ENCODE measurements at regions not wholly inside any gene's neighbourhood (a gene's known extent, or its start where the extent isn't known, plus 50 kb on each side); places are given as distances from the start of the nearest gene placed in this dataset.

DNA sequence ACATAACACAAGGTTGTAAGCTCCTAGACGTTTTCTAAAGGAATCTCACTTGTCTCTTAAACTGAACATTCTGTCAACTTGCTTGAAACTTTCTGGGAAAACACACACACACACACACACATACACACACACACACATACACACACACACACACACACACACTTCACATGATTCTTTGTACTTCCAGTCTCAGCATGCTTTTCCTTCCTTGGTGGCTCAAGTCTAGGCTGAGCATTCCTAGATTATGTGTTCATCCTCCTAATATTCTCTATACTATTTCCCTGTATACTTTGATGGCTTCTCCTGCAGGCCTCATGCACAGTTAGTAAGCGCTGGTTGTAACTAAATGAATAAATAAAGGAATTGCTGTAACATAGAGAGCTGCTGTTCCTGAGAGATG, 372.1 kb downstream of the PTPRC start:
- no peaks in the 10 kb centered on the region for H4K20me1 ChIP-seq (ENCODE audit: insufficient read depth)
- TF ChIP-seq, protein P1, sequence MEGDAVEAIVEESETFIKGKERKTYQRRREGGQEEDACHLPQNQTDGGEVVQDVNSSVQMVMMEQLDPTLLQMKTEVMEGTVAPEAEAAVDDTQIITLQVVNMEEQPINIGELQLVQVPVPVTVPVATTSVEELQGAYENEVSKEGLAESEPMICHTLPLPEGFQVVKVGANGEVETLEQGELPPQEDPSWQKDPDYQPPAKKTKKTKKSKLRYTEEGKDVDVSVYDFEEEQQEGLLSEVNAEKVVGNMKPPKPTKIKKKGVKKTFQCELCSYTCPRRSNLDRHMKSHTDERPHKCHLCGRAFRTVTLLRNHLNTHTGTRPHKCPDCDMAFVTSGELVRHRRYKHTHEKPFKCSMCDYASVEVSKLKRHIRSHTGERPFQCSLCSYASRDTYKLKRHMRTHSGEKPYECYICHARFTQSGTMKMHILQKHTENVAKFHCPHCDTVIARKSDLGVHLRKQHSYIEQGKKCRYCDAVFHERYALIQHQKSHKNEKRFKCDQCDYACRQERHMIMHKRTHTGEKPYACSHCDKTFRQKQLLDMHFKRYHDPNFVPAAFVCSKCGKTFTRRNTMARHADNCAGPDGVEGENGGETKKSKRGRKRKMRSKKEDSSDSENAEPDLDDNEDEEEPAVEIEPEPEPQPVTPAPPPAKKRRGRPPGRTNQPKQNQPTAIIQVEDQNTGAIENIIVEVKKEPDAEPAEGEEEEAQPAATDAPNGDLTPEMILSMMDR (conservative IDR thresholded peaks at IDR 0.05; ENCODE audit: low read depth, low read length) = no peak
- no peak overlapping the region for H2AFZ ChIP-seq (ENCODE audit: low read depth)
- no peak overlapping the region for H3K4me3 ChIP-seq (IDR thresholded peaks at IDR 0.05; ENCODE audit: insufficient read depth, low read depth, low read length)
- no peak overlapping the region for H3K4me2 ChIP-seq
- no peaks in the 10 kb centered on the region for H3K79me2 ChIP-seq (ENCODE audit: insufficient read depth, low read depth)
- H3K4me1 ChIP-seq (ENCODE audit: low read depth, poor library complexity, severe bottlenecking) = peaks cover 25% of the 10 kb centered on the region
- no peaks in the 10 kb centered on the region for H3K27me3 ChIP-seq (ENCODE audit: insufficient read depth, low read depth)
- no peaks in the 10 kb centered on the region for H3K36me3 ChIP-seq (ENCODE audit: insufficient read depth)
- no peak overlapping the region for H3K27ac ChIP-seq
- H3K9ac ChIP-seq = no peak overlapping the region

GRCh38 chr1:199015799-199016198, 377.0 kb downstream of the PTPRC start:
- H2AFZ ChIP-seq (ENCODE audit: low read depth) = no peak overlapping the region
- H3K4me3 ChIP-seq (IDR thresholded peaks at IDR 0.05; ENCODE audit: insufficient read depth, low read depth, low read length) = no peak overlapping the region
- no peaks in the 10 kb centered on the region for H3K79me2 ChIP-seq (ENCODE audit: insufficient read depth, low read depth)
- H3K36me3 ChIP-seq (ENCODE audit: insufficient read depth) = no peaks in the 10 kb centered on the region
- TF ChIP-seq, protein P1 (conservative IDR thresholded peaks at IDR 0.05; ENCODE audit: low read depth, low read length) = no peak
- H3K4me2 ChIP-seq = no peak overlapping the region
- H3K27me3 ChIP-seq (ENCODE audit: insufficient read depth, low read depth) = no peaks in the 10 kb centered on the region
- no peaks in the 10 kb centered on the region for H3K4me1 ChIP-seq (ENCODE audit: low read depth, poor library complexity, severe bottlenecking)
- no peak overlapping the region for H3K27ac ChIP-seq
- no peak overlapping the region for H3K9ac ChIP-seq
- H4K20me1 ChIP-seq (ENCODE audit: insufficient read depth) = no peaks in the 10 kb centered on the region

- no peak overlapping the region for H3K4me2 ChIP-seq
- no peaks in the 10 kb centered on the region for H3K36me3 ChIP-seq (ENCODE audit: insufficient read depth)
- no peak overlapping the region for H3K4me3 ChIP-seq (IDR thresholded peaks at IDR 0.05; ENCODE audit: insufficient read depth, low read depth, low read length)
- no peaks in the 10 kb centered on the region for H3K79me2 ChIP-seq (ENCODE audit: insufficient read depth, low read depth)
- TF ChIP-seq, protein P1 (conservative IDR thresholded peaks at IDR 0.05; ENCODE audit: low read depth, low read length) = no peak
- no peak overlapping the region for H2AFZ ChIP-seq (ENCODE audit: low read depth)
- H3K27ac ChIP-seq = no peak overlapping the region
- no peaks in the 10 kb centered on the region for H3K27me3 ChIP-seq (ENCODE audit: insufficient read depth, low read depth)
- no peaks in the 10 kb centered on the region for H3K4me1 ChIP-seq (ENCODE audit: low read depth, poor library complexity, severe bottlenecking)
- H3K9ac ChIP-seq = no peak overlapping the region
- no peaks in the 10 kb centered on the region for H4K20me1 ChIP-seq (ENCODE audit: insufficient read depth)
These were observed 379.8 kb downstream of the PTPRC start for GRCh38 chr1:199018471-199019135.

- TF ChIP-seq, protein P1 (conservative IDR thresholded peaks at IDR 0.05; ENCODE audit: low read depth, low read length) = no peak
- no peak overlapping the region for H3K4me2 ChIP-seq
- H3K4me1 ChIP-seq (ENCODE audit: low read depth, poor library complexity, severe bottlenecking) = no peaks in the 10 kb centered on the region
These were observed 381.2 kb downstream of the PTPRC start for GRCh38 chr1:199020051-199020450.

More at GRCh38 chr1:199020051-199020450, 381.2 kb downstream of the PTPRC start:
- no peak overlapping the region for H3K27ac ChIP-seq
- no peaks in the 10 kb centered on the region for H3K36me3 ChIP-seq (ENCODE audit: insufficient read depth)
- no peak overlapping the region for H3K4me3 ChIP-seq (IDR thresholded peaks at IDR 0.05; ENCODE audit: insufficient read depth, low read depth, low read length)
- H3K79me2 ChIP-seq (ENCODE audit: insufficient read depth, low read depth) = no peaks in the 10 kb centered on the region
- H3K27me3 ChIP-seq (ENCODE audit: insufficient read depth, low read depth) = no peaks in the 10 kb centered on the region
- H2AFZ ChIP-seq (ENCODE audit: low read depth) = no peak overlapping the region
- H3K9ac ChIP-seq = no peak overlapping the region
- no peaks in the 10 kb centered on the region for H4K20me1 ChIP-seq (ENCODE audit: insufficient read depth)
